ENCODE measurements at regions not wholly inside any gene's neighbourhood (a gene's known extent, or its start where the extent isn't known, plus 50 kb on each side); places are given as distances from the start of the nearest gene placed in this dataset.
"Not testable (repeated sequence)": the region's sequence is repeated elsewhere in the genome, so short reads cannot be mapped to it uniquely, and the experiment has no call there.

- no peak for DNase-seq
These were observed 106.4 kb upstream of the PDE10A start for GRCh38 chr6:165769401-165769800.

GRCh38 chr6:165768961-165769360 lies 105.9 kb upstream of the PDE10A start:
- DNase-seq = no peak

DNA sequence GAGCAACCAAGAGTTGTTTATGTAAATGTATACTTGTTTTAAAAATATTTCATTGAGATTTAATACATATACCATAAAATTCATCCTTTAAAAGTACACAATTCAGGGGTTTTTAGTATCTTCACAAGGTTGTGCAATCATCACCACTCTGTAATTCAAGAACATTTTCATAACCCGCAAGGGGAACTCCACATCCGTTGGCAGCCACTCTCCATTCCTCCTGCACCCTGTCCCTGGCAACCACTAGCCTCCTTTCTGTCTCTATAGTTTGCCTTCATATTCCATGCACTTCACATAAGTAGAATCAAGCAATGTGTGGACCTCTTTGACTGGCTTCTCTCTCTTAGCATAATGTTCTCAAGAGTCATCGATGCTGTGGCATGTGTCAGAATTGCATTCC lies 104.2 kb upstream of the PDE10A start:
- DNase-seq = no peak

DNA sequence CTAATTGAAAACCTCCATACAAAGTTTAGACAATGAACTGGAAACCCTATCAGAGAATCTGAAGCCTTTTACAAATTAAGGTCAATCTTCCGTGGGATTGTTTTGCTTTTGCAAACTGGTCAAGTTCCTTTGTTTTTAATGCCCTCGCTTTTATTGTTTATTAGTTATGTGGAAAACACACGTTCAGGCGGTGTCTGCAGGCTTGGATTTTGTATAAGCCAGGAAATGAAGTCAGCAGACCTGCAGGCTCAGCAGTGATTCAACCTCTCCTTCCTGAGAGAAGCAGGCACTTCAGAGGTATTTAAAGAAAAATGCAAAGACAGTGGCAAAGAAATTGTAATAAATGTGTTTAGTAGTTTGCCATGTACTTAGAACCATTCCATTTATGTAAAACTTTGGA lies 103.4 kb upstream of the PDE10A start:
- DNase-seq = no peak

DNA sequence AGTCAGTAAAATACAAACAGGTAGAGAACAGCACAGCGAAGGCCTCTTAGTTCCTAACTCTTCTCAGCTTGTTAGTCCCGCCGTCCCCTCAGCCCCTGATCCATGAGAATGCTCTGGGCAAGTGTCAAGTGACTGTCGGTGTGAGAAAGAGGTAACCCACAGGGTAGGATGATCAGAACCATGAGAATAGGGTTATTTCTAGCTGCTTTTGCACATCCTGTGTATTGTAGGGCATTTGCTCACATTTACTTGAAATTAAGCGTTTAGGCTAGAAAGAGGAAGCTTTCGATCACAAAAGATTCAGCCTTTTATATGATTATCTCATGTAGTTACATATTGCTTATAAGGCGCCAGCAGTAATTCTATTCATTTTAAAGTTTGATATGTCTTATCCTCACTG lies 103.0 kb upstream of the PDE10A start:
- DNase-seq = no peak

DNA sequence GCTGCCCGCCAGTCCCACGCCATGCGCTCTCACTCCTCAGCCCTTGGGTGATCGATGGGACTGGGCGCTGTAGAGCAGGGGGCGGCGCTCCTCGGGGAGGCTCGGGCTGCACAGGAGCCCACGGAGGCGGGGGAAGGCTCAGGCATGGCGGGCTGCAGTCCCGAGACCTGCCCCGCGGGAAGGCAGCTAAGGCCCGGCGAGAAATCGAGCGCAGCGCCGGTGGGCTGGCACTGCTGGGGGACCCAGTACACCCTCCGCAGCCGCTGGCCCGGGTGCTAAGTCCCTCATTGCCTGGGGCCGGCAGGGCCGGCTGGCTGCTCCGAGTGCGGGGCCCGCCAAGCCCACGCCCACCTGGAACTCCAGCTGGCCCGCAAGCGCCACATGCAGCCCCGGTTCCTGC lies 102.2 kb upstream of the PDE10A start:
- not testable (repeated sequence) for DNase-seq

GRCh38 chr6:165762876-165763275 lies 99.8 kb upstream of the PDE10A start:
- no peak for DNase-seq

DNA sequence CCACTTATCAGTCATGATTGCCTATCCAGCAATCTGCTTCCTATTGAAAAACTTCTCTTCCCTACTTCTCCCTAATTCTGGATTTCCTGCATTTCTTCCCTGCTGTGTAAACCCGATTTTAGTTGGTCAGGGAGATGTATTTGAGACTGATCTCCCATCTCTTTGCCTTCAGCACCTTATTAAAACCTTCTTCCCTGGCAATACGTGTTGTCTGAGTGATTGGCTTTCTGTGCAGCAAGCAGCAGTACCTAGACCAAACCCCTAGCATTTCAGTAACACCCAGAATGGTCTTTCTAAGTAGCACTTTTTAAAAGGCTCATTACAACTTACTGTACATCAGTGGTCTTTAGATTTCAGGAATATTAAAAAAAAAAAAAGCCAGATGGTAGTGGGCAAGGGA lies 99.1 kb upstream of the PDE10A start:
- DNase-seq = no peak

DNA sequence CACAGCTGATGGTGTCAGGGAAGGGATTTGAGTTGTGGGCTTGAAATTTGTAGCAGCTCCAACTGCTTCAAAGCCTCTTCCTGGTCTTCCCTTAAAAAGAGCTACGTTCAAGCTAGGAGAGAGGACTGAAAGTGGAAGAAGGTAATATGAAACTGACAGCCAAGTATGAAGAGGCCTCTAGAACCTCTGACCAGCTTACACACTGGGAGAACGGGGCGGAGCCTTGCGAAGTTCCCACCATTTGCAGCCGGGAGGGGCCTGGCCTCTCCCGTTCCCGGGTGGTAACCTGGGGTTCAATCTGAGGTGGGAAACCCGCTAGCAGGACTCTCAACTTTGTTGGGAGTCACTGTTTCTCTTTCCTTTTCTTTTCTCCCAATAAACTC lies 97.8 kb upstream of the PDE10A start:
- no peak for DNase-seq

DNA sequence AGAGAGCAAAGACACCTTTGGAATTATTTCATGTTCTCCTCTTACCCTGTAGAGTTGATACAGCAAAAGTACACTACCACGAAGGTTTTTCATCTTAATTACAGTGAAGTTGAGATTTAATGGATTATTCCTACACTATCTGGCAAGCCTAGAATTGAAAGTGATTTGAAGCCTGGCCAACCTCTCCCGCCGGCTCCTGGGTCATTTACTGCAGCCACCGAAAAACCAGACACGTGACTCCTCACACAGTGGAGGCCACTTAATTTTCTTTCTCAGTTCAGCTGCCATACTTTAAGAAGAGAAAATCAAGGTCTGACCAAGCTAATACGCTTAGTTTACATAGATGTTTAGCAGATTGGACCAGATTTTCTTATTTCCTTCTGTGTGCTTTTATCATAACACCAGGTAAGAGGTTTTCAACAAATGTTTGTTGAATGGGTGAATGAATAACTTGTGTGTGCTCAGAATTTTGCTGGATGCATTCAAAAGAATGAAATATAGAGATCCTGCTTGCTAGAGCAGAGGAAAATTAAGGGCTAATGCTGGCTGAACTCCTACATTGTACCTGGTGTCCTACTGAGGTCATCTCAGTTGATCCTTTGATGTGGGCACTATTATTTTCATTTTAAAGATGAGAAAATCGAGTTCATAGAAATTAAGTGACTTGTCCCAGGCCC lies 97.2 kb upstream of the PDE10A start:
- no peak for DNase-seq

DNA sequence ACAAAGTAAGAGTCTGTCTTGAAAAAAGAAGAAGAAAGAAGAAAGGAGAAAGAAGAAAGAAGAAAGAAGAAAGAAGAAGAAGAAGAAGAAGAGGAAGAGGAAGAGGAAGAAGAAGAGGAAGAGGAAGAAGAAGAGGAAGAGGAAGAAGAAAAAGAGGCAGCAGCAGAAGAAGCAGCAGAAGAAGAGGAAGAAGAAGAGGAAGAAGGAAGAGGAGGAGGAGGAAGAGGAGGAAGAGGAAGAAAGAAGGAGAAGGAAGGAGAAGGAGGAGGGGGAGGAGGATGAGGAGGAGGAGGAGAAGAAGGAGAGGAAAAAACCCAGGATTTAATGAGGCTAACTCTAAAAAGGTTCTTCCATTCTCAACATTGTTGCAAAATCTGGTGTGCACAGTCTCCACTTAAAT lies 95.4 kb upstream of the PDE10A start:
- no peak for DNase-seq

DNA sequence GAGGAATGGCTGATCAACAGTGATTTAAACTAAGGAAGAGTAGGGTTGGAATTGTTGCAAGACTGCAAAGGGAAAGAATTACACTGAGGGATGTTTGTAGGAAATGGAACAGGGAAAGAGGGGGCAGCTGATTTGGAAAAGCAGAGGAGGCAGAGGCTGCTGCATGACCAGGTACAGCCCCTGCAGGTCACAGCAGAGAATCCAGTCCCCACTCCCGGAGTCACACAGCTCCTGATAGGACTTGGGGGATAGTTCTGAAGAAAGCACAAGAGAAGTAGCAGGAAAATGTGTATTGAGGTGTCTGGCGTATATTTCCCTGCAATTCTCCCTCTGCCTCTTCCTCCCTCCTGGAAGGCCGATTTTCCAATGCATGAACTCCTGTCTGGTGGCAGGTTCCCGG lies 92.5 kb upstream of the PDE10A start:
- DNase-seq = no peak

- DNase-seq = no peak
These were observed 90.5 kb upstream of the PDE10A start for GRCh38 chr6:165753506-165753905.

DNA sequence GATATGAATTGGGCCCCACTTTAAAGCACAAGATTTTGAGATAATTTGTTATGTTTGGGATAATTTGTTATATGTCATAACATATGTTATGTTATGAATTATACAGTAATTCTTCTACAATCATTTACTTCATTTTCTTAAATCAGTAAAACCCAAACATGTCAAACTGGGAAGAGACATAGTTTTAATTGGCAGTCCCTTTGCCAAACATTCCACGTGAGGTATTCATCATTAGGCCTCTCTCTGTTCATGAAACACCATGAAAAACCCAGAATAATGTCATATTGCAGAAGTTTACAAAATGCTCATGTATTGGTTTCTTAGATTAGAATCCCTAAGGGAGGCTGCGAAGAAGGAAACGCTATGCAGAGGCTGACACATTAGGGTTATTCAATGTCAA lies 89.4 kb upstream of the PDE10A start:
- no peak for DNase-seq

GRCh38 chr6:165751486-165751885 lies 88.4 kb upstream of the PDE10A start:
- DNase-seq = no peak

DNA sequence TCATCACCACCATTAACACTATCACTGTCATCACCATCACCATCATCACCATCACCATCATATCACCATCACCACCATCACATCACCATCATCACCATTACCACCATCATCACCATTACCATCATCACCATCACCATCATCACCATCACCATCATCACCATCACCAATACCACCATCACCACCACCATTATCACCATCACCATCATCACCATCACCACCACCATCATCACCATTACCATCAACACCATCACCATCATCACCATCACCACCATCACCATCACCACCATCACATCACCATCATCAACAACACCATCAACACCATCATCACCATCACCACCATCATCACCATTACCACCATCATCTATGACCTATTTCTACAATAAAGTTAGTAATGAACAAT lies 86.1 kb upstream of the PDE10A start:
- DNase-seq = no peak

GRCh38 chr6:165748390-165748789 lies 85.3 kb upstream of the PDE10A start:
- DNase-seq = no peak

DNA sequence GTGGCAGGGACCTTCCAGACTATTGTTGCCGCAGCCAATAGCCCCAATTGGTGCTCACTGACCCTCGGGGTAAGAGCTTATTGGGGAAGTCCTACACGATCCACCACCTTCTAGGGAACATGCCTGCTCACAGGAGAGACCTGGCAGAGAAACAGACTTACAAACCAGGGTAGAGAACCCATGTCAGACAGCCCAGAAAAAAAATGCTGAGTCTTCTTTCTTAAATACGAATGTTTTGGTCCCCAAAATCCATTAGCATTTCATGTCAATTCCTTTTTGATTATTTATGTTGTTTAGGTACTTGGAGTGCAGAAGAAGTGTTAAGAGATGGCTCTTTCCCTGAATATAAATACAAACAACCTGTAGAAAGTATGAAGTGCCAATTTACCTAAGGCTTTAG lies 84.9 kb upstream of the PDE10A start:
- DNase-seq = no peak

- DNase-seq = no peak
These were observed 83.3 kb upstream of the PDE10A start for GRCh38 chr6:165746331-165746730.

- DNase-seq = no peak
These were observed 82.5 kb upstream of the PDE10A start for GRCh38 chr6:165745492-165745891.

DNA sequence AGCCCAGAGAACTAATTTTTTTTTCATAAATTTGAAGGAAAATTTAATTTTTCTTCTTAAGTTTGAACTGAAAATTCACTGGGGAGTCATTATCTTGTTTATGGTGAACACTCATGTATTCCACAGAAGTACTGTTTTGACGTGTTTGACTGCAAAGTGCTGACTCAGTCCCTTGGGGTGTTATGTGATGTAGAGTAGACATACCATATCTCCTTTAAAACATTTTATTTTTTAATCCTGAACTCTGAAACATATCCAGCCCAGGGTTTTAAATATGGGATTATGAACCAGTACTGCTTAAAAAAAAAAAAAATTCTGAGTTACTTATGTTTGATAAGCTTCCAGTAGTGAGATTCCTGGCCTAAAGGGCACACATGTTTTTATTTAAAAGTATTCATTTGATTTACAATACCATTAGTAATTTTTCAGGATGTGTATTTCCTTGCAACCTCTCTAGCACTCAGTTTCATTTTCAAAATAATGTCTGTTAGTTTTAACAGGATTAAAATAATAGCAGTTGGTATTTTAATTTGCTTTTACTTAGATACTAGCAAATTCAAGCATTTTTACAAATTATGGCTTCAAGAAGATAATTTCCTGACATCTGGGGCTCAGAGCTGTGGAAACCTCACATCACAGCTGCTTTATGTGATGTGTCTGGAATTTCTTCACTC lies 81.7 kb upstream of the PDE10A start:
- no peak for DNase-seq

DNA sequence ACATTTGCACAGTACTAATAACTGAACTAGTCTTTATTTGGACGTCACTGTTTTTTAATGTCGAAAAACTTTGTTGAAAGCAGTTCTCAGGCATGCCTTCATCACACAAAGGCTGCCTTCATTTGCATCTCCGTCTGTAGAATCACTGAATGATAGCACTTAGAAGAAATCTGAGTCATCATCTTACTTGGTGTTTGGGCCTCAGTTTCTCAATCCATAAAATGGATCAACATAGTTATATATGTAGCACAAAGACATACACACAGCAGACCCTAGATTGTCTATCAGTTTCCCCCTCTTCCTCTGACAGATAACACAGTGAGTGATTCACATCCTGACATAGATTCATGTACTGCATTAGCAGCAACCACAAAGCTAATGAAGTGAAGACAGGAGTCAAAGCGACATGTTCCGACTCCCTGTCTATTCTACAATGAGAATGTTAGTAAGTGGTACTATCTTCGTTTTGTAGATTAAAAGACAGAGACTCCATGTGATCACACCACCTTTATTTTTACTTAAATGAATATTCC lies 80.4 kb upstream of the PDE10A start:
- DNase-seq = no peak

DNA sequence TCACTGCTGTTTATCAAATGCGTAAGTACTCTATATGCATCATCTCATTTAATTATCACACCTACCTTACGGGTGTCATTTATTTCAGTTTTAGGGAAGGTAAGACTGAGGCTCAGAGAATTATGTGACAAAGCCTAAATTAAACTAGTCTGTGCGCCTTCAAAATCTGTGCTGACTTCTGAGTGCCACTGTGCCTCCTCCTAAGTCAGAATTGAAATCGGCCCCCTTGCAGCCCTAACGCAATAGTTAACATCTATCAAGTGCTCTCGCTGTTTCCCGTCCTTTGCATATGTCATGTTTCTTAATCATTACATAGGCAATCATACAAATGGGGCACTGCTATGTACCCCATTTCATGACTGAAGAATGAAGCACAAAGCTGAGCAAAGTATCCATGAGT lies 79.0 kb upstream of the PDE10A start:
- DNase-seq = no peak

- no peak for DNase-seq
These were observed 74.4 kb upstream of the PDE10A start for GRCh38 chr6:165737396-165737795.

DNA sequence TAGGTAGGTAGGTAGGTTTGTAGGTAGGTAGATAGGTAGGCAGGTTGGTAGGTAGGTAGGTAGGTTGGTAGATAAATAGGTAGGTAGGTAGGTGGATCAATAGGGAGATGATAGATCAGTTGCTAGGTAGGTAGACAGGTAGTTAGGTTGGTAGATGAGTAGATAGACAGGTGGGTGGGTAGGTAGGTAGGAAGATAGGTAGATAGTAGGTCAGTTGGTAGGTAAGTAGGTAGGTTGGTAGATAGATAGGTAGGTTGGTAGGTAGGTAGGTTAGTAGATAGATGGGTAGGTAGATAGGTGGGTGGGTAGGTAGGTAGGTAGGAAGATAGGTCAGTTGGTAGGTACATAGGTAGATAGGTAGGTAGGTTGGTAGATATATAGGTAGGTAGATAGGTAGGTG lies 72.0 kb upstream of the PDE10A start:
- no peak for DNase-seq
